PC-3 (cell line): ENCODE measurements at regions not wholly inside any gene's neighbourhood (a gene's known extent, or its start where the extent isn't known, plus 50 kb on each side); places are given as distances from the start of the nearest gene placed in this dataset.

Source experiments
- ATAC-seq: fragments of 200-7000 bp; cut with Tn5 transposase; 2 replicates; pipeline ENCODE4 v1.9.1; 2020; ENCODE audit warnings: mild to moderate bottlenecking, moderate library complexity
- BruUV-seq: library from RNA; stranded (reverse); fragments of 400-500 nt; replicated peaks from 2 replicates; lab custom pipeline; 2021; lab: Mats Ljungman, UMichigan
- CTCF ChIA-PET: fragments of 300-600 bp; sonication (Branson Sonifier 250); formaldehyde crosslinking; loops from one replicate; lab custom pipeline; 2022; ENCODE audit warnings: antibody characterized with exemption; lab: Charles Lee
- POLR2A ChIA-PET: fragments of 300-600 bp; sonication (Branson Sonifier 250); formaldehyde crosslinking; loops from one replicate; lab custom pipeline; 2022; ENCODE audit warnings: antibody characterized with exemption; ENCODE audit not compliant: unreplicated experiment; lab: Charles Lee
- DNase-seq: peaks from one replicate; pipeline ENCODE4 v3.0.0-alpha.2; 2015
- H2AFZ ChIP-seq: fragments of 300-600 bp; sonication (generic); 2 replicates; pipeline ENCODE4 v1.6.0; 2016; ENCODE audit warnings: antibody characterized with exemption, low read length
- H3F3A ChIP-seq: fragments of 300-600 bp; sonication (generic); one replicate; pipeline ENCODE4 v1.6.0; 2017; ENCODE audit warnings: antibody characterized with exemption, low read length, control low read depth, mild to moderate bottlenecking; ENCODE audit not compliant: unreplicated experiment
- H3K27ac ChIP-seq: fragments of 300-600 bp; sonication (generic); 2 replicates; pipeline ENCODE4 v1.5.1; 2016; ENCODE audit warnings: mild to moderate bottlenecking, low read length
- H3K27me3 ChIP-seq: fragments of 300-600 bp; sonication (generic); 2 replicates; pipeline ENCODE4 v1.6.1; 2016; ENCODE audit warnings: low read length, mixed read lengths
- H3K36me3 ChIP-seq: fragments of 300-600 bp; sonication (generic); 2 replicates; pipeline ENCODE4 v1.6.1; 2016; ENCODE audit warnings: low read depth, mixed run types, low read length, mixed read lengths
- H3K4me1 ChIP-seq: fragments of 300-600 bp; sonication (generic); 2 replicates; pipeline ENCODE4 v1.5.1; 2016; ENCODE audit warnings: low read length; ENCODE audit not compliant: insufficient read depth
- H3K4me2 ChIP-seq: fragments of 300-600 bp; sonication (generic); 2 replicates; pipeline ENCODE4 v1.6.0; 2016; ENCODE audit warnings: low read length
- H3K4me3 ChIP-seq: fragments of 300-600 bp; sonication (generic); 2 replicates; pipeline ENCODE4 v1.5.1; 2016; ENCODE audit warnings: mild to moderate bottlenecking, low read length, mixed read lengths
- H3K79me2 ChIP-seq: fragments of 300-600 bp; sonication (generic); 2 replicates; pipeline ENCODE4 v1.6.1; 2017; ENCODE audit warnings: low read length, mixed read lengths
- H3K9ac ChIP-seq: fragments of 300-600 bp; sonication (generic); 2 replicates; pipeline ENCODE4 v1.6.0; 2016; ENCODE audit warnings: mild to moderate bottlenecking, low read length
- H3K9me2 ChIP-seq: fragments of 300-600 bp; sonication (generic); replicated peaks from 2 replicates; pipeline ENCODE4 v1.6.1; 2016; ENCODE audit warnings: mixed run types, low read length, mixed read lengths
- H3K9me3 ChIP-seq: fragments of 300-600 bp; sonication (generic); 2 replicates; pipeline ENCODE4 v1.6.1; 2016; ENCODE audit warnings: low read length, mixed read lengths
- H4K20me1 ChIP-seq: fragments of 300-600 bp; sonication (generic); 2 replicates; pipeline ENCODE4 v1.6.1; 2016; ENCODE audit warnings: low read length, mixed read lengths
- CTCF ChIP-seq: fragments of 300-600 bp; sonication (generic); conservative IDR thresholded peaks from 2 replicates; pipeline ENCODE4 v1.5.1; 2017; ENCODE audit warnings: antibody characterized with exemption, low read depth, mild to moderate bottlenecking, low read length
- EZH2 ChIP-seq: fragments of 300-600 bp; sonication (generic); IDR thresholded peaks from one replicate; pipeline ENCODE4 v1.6.1; 2017; ENCODE audit warnings: antibody characterized with exemption, mild to moderate bottlenecking, low read length; ENCODE audit not compliant: unreplicated experiment
- EZH2phosphoT487 ChIP-seq: fragments of 300-600 bp; sonication (generic); IDR thresholded peaks from 2 replicates; pipeline ENCODE4 v1.6.1; 2018; ENCODE audit warnings: mild to moderate bottlenecking, antibody characterized with exemption, low read length, borderline replicate concordance
- intact Hi-C: fragments of 100-400 bp; cut with micrococcal nuclease; formaldehyde crosslinking; loops from 2 replicates; pipeline ENCODE4 v1.9.0; 2023

- no peak overlapping the region for H3K9ac ChIP-seq
- ChIA-PET CTCF (no interaction called here), POLR2A (no interaction called here)
- H3K4me1 ChIP-seq = no peaks in the 10 kb centered on the region
- no peaks in the 10 kb centered on the region for H3K9me3 ChIP-seq
- TF ChIP-seq EZH2phosphoT487 (no peak), EZH2 (no peak), CTCF (no peak)
- H3K79me2 ChIP-seq = no peaks in the 10 kb centered on the region
- DNase-seq = no peak
- H3K27ac ChIP-seq = no peak overlapping the region
- no peak for ATAC-seq
- H2AFZ ChIP-seq = no peak overlapping the region
- intact Hi-C loops = no loop called here
- H4K20me1 ChIP-seq = no peaks in the 10 kb centered on the region
- no peaks in the 10 kb centered on the region for H3K27me3 ChIP-seq
- H3K9me2 ChIP-seq = no peaks in the 10 kb centered on the region
- no peak overlapping the region for H3K4me2 ChIP-seq
- no peaks in the 10 kb centered on the region for H3F3A ChIP-seq
- no peak overlapping the region for H3K4me3 ChIP-seq
- BruUV-seq = no TSS peak
- H3K36me3 ChIP-seq = no peaks in the 10 kb centered on the region
Measured at GRCh38 chrX:57848857-57849256, 61.4 kb downstream of the ZXDA start.

- no peak overlapping the region for H3K9ac ChIP-seq
- no peaks in the 10 kb centered on the region for H3K79me2 ChIP-seq
- no peaks in the 10 kb centered on the region for H3K9me3 ChIP-seq
- H3K9me2 ChIP-seq = no peaks in the 10 kb centered on the region
- no peak overlapping the region for H3K4me3 ChIP-seq
- H3K27ac ChIP-seq = no peak overlapping the region
- ChIA-PET POLR2A (no interaction called here), CTCF (no interaction called here)
- no peaks in the 10 kb centered on the region for H3K27me3 ChIP-seq
- H3K4me1 ChIP-seq = no peaks in the 10 kb centered on the region
- TF ChIP-seq EZH2 (no peak), CTCF (no peak), EZH2phosphoT487 (no peak)
- no peaks in the 10 kb centered on the region for H4K20me1 ChIP-seq
- H3K36me3 ChIP-seq = no peaks in the 10 kb centered on the region
- H3K4me2 ChIP-seq = 0 out of 2 replicates have a peak overlapping the region, but pooled peaks have one; percentile 71
- BruUV-seq = no TSS peak
- DNase-seq = no peak
- intact Hi-C loops = loop anchor here (5.0 kb wide), 1 partner anchor 241 kb away; no protein-coding TSS in a partner anchor
- no peak for ATAC-seq
- H3F3A ChIP-seq = no peaks in the 10 kb centered on the region
- H2AFZ ChIP-seq = peak overlapping the region; percentile 81; the same call in 1 of the 2 replicates
Measured at GRCh38 chrX:57822818-57823217, 87.4 kb downstream of the ZXDA start.

- Histone ChIP-seq H3K27me3 (no peaks in the 10 kb centered on the region), H3K79me2 (no peaks in the 10 kb centered on the region), H3K4me1 (no peaks in the 10 kb centered on the region), H3K27ac (no peak overlapping the region), H3F3A (no peaks in the 10 kb centered on the region), H4K20me1 (no peaks in the 10 kb centered on the region), H2AFZ (peak overlapping the region; percentile 81), H3K36me3 (no peaks in the 10 kb centered on the region), H3K4me3 (peak overlapping the region; percentile 37), H3K4me2 (peak overlapping the region; percentile 71), H3K9me2 (no peaks in the 10 kb centered on the region), H3K9ac (no peak overlapping the region), H3K9me3 (no peaks in the 10 kb centered on the region)
- TF ChIP-seq CTCF (no peak), EZH2phosphoT487 (no peak), EZH2 (no peak)
- BruUV-seq = no TSS peak
- intact Hi-C loops = loop anchor here (5.0 kb wide), 1 partner anchor 240 kb away; no protein-coding TSS in a partner anchor
- no peak for ATAC-seq
- ChIA-PET POLR2A (no interaction called here), CTCF (no interaction called here)
- DNase-seq = no peak
Measured at GRCh38 chrX:57822398-57822797, 87.9 kb downstream of the ZXDA start.
